Mesothelial cell of epicardium (in vitro differentiated cells): ENCODE measurements at regions not wholly inside any gene's neighbourhood (a gene's known extent, or its start where the extent isn't known, plus 50 kb on each side); places are given as distances from the start of the nearest gene placed in this dataset.
A peak's percentile ranks its signal among the peaks of the same experiment; 100 is the strongest.

Experiments used
- DNase-seq, 2 experiments: peaks; one replicate each; pipeline ENCODE4 v3.0.0; 2021; ENCODE audit warnings: low spot score in 2 of 2; ENCODE audit not compliant: unreplicated experiment in 2 of 2
- H3K27ac Mint-ChIP-seq: 2 replicates; pipeline ENCODE4 v1.8.0; 2021; ENCODE audit warnings: mixed read lengths
- H3K27me3 Mint-ChIP-seq: 2 replicates; pipeline ENCODE4 v1.8.0; 2021; ENCODE audit warnings: low read depth, mixed read lengths
- H3K36me3 Mint-ChIP-seq: 2 replicates; pipeline ENCODE4 v1.8.0; 2021; ENCODE audit warnings: mixed read lengths
- H3K4me1 Mint-ChIP-seq: 2 replicates; pipeline ENCODE4 v1.8.0; 2021; ENCODE audit warnings: mixed read lengths
- H3K4me3 Mint-ChIP-seq: 2 replicates; pipeline ENCODE4 v1.8.0; 2021; ENCODE audit warnings: mild to moderate bottlenecking, moderate library complexity, mixed read lengths
- H3K9me3 Mint-ChIP-seq: 2 replicates; pipeline ENCODE4 v1.8.0; 2021; ENCODE audit warnings: mixed read lengths
- CTCF ChIP-seq: fragments of 200-600 bp; sonication (generic); IDR thresholded peaks from one replicate; pipeline ENCODE4 v1.5.0; 2021; ENCODE audit warnings: antibody characterized with exemption; ENCODE audit not compliant: unreplicated experiment

- Mint-ChIP-seq H3K27ac (no peak overlapping the region), H3K27me3 (no peaks in the 10 kb centered on the region), H3K4me1 (peaks cover 17% of the 10 kb centered on the region), H3K9me3 (no peaks in the 10 kb centered on the region), H3K4me3 (no peak overlapping the region), H3K36me3 (no peaks in the 10 kb centered on the region)
- TF ChIP-seq CTCF: no peak
- DNase-seq: no peak
Observed at GRCh38 chr5:82348784-82349425, 70.8 kb upstream of the RPS23 start.

GRCh38 chr5:82347201-82347865, 69.2 kb upstream of the RPS23 start:
- DNase-seq: no peak
- Mint-ChIP-seq H3K4me3 (no peak overlapping the region), H3K27me3 (no peaks in the 10 kb centered on the region), H3K9me3 (no peaks in the 10 kb centered on the region), H3K36me3 (no peaks in the 10 kb centered on the region), H3K4me1 (peaks cover 17% of the 10 kb centered on the region), H3K27ac (peak overlapping the region; percentile 77)
- no peak for TF ChIP-seq CTCF

GRCh38 chr5:82346399-82347165, 68.4 kb upstream of the RPS23 start:
- Mint-ChIP-seq H3K9me3 (no peaks in the 10 kb centered on the region), H3K27ac (peak overlapping the region; percentile 39), H3K4me1 (peaks cover 13% of the 10 kb centered on the region), H3K27me3 (no peaks in the 10 kb centered on the region), H3K36me3 (no peaks in the 10 kb centered on the region), H3K4me3 (no peak overlapping the region)
- TF ChIP-seq CTCF: no peak
- DNase-seq: no peak

- Mint-ChIP-seq H3K9me3 (no peaks in the 10 kb centered on the region), H3K36me3 (no peaks in the 10 kb centered on the region), H3K4me3 (no peak overlapping the region), H3K27ac (no peak overlapping the region), H3K27me3 (no peaks in the 10 kb centered on the region), H3K4me1 (peaks cover 12% of the 10 kb centered on the region)
- no peak for TF ChIP-seq CTCF
- DNase-seq: no peak
Observed at GRCh38 chr5:82345108-82345507, 67.0 kb upstream of the RPS23 start.

- Mint-ChIP-seq H3K9me3 (no peaks in the 10 kb centered on the region), H3K4me1 (peaks cover 5% of the 10 kb centered on the region), H3K36me3 (no peaks in the 10 kb centered on the region), H3K27me3 (no peaks in the 10 kb centered on the region), H3K4me3 (no peak overlapping the region), H3K27ac (no peak overlapping the region)
- no peak for DNase-seq
- no peak for TF ChIP-seq CTCF
Observed at GRCh38 chr5:82341325-82341724, 63.2 kb upstream of the RPS23 start.
